Stimulated activated CD8-positive, alpha-beta memory T cell treated with anti-CD3 and anti-CD28 coated beads, Interleukin-12 subunit alpha, Interleukin-12 subunit beta, amount 100 ng/mL, for 24 hours (primary cell): ENCODE measurements at regions not wholly inside any gene's neighbourhood (a gene's known extent, or its start where the extent isn't known, plus 50 kb on each side); places are given as distances from the start of the nearest gene placed in this dataset.

ENCODE experiments used
- DNase-seq: peaks from one replicate; pipeline ENCODE4 v3.0.0-alpha.2; 2020; ENCODE audit errors: extremely low read depth

- DNase-seq, result no peak
Measured at GRCh38 chr2:120953066-120953756, 217.5 kb downstream of the GLI2 start.

- no peak for DNase-seq
Measured at GRCh38 chr2:120953843-120954584, 218.3 kb downstream of the GLI2 start.

DNA sequence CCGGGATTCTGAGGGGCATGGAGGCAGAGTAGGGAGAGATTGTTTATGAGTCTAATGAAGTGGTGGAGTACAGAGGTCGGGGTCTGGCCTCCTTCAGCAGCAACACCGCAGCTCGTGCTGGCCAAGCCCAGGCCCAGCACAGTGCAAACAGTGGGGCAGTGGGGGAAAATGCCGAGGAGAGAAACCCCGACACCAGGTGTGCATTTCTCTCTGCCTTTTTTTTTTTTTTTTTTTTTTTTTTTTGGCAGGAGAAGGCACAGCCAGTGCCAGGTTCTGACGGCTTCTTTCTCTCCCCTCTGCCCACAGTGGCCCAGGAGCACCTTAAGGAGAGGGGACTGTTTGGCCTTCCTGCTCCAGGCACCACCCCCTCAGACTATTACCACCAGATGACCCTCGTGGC, 219.3 kb downstream of the GLI2 start:
- DNase-seq, result no peak

GRCh38 chr2:120955427-120955826, 219.8 kb downstream of the GLI2 start:
- DNase-seq, result no peak

DNA sequence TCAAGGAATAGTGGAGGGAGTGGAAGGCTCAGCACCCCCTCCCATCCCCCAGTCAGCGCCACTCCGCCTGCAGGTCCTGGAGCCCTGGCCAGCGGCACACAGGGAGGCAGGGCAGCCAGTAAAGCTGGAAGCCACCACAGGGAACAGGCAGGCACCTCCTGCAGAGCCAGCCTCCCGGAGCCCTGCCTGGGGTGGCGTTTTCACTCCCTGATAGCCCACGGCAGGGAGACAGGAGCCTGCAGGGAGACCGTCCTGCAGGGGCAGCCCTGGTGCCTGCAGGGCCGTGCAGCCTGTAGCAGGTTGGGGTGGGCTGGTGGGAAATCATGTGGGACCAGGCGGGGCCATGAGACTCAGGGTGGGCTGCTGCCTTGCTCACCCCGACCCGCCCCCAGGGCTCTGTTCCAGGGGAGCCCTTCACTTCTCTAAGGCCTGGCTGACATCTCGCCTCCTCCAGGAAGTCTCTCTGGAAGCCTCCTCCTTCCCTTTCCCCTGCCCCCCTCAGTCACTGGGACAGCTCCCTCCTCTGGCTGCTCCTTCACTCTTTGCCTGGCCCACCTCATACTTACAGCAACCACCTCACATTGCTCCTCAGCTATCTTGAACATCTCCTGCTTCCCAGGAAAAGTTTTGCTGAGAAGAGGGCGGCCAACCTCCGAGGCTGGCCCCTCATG, 221.0 kb downstream of the GLI2 start:
- DNase-seq, result no peak

- no peak for DNase-seq
Measured at GRCh38 chr2:120957905-120958304, 222.2 kb downstream of the GLI2 start.

DNA sequence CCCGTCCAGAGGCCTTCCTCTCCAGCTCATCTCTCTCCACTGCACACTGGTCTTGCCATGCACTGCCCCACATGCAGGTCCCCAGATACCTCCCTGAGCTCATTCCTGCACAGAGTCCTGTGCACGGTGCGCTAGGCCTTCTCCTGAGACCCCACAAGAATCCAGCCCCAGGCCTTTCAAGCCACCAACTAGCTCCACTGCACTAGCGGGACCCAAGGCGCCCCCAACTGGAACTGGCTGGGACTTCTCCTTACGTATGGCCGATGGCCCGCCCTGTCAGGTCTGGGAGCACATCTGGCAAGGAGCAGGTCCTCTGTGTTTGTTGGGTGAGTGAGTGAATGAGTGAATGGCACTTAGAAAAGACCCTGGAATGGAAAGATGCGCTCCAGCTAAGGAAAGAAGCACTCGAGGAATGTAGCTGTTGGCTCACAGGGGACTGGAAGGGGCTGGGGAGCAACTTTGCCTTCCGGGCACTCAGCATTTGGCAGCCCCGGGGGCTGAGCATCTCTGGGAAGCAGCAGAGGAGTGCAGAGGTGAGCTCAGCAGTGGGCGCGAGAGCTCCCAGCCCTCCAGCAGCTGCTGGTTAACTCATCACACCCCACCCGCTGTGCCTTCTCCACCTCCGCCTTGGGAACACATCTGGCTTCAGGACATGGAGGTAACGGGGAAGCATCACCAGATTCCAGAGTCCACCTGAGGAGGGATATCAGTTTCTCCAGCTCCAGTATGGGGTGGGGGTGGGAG, 223.1 kb downstream of the GLI2 start:
- no peak for DNase-seq

DNA sequence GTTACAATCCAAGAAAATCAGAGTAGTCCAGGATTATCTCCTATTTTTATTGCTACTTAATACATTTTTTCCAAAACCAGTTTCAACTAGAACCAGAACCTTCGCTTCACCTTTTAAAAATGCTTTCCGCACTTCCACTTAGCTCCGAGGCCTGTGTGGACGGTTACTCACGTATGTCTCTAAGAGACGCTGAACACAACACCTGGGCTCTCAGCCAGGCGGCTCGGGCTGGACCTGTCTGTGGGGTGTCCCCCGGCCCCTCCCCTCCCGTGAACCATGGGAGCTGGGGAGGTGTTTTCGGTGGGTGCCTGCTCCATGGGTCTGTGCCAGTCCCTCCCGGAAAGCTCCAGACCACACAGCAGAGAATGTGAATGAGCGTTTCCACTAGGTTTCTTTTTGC, 223.8 kb downstream of the GLI2 start:
- no peak for DNase-seq

- DNase-seq, result no peak
Measured at GRCh38 chr2:120960770-120961366, 225.2 kb downstream of the GLI2 start.

DNA sequence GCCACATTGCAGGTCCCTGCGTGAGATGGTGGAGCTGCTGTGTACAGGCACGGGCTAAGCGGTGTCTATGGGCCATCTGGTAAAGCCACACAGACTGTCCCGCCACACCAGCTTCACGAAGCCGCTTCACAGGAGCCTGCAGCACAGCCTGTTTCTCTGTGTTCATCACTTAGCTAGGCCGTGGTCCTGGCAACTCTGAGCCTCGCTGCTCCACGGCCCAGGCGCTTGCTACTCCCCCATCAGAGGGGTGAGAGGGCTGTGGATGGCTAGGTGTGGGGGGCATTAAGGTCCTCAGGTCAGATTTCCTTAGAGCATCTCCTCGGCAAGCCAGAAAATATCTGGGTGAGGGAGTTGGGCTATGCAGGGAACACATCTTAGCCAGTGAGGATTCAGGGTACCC, 225.7 kb downstream of the GLI2 start:
- DNase-seq, result no peak

DNA sequence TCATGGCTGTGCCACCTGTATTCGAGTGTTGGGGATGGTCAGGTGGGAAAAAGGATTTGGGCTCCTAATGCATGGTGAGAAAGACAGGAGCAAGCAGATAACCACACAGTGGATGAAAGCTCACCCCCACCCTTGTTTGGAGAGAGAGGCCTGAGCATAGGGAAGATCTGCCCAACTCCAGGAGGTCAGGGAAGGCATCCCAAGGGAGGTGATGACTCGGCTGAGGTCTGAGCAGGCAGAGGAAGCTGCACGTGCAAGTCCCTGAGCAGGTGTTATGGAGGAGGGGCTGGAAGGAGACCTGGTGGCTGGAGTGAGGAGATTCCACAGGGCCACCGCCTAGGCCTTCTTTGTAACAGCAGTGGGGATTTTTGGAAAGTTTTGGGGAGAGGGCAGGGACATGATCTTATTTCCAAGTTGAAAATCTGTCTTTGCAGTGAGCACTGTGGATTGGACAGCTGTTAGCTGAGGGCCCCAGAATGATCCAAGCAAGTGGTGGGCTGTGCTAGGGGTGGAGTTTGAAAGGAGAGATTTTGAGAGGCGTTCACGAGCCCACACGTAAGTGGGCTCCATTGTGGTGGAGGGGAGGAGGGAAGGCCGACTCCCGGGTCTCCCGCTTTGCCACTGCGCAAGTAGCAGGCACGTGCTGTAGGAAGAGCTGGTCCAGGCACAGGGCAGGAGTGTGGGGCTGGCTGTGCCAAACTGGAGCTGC, 228.5 kb downstream of the GLI2 start:
- no peak for DNase-seq

- DNase-seq, result no peak
Measured at GRCh38 chr2:120964819-120965218, 229.2 kb downstream of the GLI2 start.

GRCh38 chr2:120966510-120967254, 231.0 kb downstream of the GLI2 start:
- no peak for DNase-seq

DNA sequence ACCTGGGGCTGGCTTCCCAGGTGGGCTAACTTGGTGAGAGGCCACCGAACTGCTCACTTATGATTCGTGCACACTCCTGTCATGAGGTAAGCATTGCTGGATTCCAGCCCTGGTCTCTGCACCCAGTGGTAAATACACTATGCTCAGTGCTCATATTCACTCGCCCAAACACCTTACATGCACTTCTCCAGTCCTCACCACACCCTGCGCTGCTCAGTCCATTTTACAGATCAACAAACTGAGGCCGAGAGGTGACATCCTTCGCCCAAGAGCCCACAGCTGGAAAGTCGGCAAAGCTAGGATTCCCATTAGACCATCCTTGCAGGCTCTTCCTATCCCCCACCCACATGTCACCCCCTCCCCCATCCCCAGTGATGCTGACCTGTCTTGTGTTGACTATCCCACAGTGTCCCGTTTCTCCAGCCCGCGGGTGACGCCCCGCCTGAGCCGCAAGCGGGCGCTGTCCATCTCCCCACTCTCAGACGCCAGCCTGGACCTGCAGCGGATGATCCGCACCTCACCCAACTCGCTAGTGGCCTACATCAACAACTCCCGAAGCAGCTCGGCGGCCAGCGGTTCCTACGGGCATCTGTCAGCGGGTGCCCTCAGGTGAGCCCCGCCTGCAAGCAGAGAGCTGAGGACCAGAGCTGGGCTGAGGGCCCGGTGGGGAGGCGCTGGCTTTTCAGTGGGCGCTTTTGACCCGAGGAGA, 232.8 kb downstream of the GLI2 start:
- no peak for DNase-seq

DNA sequence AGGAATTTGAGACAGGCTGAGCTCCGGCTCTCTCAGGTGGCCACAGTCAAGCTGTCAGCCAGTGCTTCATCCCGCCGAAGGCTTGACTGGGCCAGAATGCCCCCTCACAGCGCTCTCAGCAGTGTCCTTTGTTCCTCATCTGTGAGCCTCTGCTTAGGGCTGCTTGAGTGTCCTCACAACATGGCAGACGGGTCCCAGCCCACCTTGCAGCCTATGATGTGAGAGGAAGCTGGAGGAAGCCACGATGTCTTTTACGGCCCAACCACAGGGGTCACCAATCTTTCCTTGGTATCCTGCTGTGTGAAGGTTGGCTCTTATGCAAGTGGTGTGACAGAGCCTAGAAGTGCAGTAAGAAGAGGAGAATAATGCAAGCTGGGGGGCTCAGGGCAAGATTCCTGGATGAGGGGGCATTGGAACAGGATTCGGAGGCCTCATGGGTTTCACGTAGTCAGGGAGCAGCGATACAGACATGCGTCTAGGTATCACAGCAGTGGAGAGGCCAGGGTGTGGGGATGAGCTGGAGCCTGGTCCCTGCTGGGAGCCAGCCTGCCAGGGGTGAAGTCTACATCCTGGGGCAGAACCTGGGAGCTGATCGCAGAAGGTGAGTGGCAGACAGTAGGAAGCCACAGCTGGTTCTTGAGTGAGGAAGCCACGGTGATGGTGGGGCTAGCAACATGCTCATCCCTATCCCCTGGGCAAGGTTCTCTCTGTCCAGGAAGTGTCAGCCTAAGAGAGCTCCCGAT, 234.1 kb downstream of the GLI2 start:
- DNase-seq, result no peak

- DNase-seq, result no peak
Measured at GRCh38 chr2:120971866-120972265, 236.2 kb downstream of the GLI2 start.

- no peak for DNase-seq
Measured at GRCh38 chr2:120972286-120972685, 236.6 kb downstream of the GLI2 start.

- DNase-seq, result no peak
Measured at GRCh38 chr2:120973196-120973595, 237.5 kb downstream of the GLI2 start.

GRCh38 chr2:120974950-120975349, 239.3 kb downstream of the GLI2 start:
- no peak for DNase-seq
